ENCODE measurements at regions not wholly inside any gene's neighbourhood (a gene's known extent, or its start where the extent isn't known, plus 50 kb on each side); places are given as distances from the start of the nearest gene placed in this dataset.

DNA sequence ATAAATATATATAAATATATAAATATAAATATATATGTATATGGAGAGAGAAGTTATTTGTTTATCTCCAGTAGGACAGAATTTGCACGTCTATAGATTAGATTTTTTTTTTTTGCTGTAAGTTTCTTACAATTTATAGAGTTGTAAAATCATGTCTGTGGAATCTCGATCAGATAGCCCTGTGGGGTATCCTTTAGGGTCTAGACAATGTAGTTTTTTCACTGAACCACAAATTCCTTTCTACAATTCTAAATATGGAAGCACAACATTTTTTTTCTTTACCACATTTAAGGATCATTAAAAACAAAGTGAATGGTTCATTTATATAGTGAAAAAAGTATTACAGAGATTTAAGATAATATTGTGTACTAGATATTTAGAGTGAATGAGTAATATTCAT, 384.2 kb upstream of the ZNF608 start:
- TF ChIP-seq, protein P1, sequence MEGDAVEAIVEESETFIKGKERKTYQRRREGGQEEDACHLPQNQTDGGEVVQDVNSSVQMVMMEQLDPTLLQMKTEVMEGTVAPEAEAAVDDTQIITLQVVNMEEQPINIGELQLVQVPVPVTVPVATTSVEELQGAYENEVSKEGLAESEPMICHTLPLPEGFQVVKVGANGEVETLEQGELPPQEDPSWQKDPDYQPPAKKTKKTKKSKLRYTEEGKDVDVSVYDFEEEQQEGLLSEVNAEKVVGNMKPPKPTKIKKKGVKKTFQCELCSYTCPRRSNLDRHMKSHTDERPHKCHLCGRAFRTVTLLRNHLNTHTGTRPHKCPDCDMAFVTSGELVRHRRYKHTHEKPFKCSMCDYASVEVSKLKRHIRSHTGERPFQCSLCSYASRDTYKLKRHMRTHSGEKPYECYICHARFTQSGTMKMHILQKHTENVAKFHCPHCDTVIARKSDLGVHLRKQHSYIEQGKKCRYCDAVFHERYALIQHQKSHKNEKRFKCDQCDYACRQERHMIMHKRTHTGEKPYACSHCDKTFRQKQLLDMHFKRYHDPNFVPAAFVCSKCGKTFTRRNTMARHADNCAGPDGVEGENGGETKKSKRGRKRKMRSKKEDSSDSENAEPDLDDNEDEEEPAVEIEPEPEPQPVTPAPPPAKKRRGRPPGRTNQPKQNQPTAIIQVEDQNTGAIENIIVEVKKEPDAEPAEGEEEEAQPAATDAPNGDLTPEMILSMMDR (conservative IDR thresholded peaks at IDR 0.05; ENCODE audit: low read depth, low read length) = no peak
- no peak for TF ChIP-seq EZH2phosphoT487 (IDR thresholded peaks at IDR 0.05; ENCODE audit: borderline replicate concordance, low read length)
